Cardiac muscle cell (in vitro differentiated cells and primary cell): ENCODE measurements at regions not wholly inside any gene's neighbourhood (a gene's known extent, or its start where the extent isn't known, plus 50 kb on each side); places are given as distances from the start of the nearest gene placed in this dataset.

Source experiments
- DNase-seq, 2 donors: peaks; one replicate each; pipeline versions ENCODE4 v3.0.0 to v3.0.0-alpha.2; 2010 to 2017; ENCODE audit warnings: low read depth in 1 of 2, low spot score in 1 of 2
- H3K27ac ChIP-seq: fragments of 200-600 bp; sonication (generic); 2 replicates; pipeline ENCODE4 v1.5.1; 2016
- H3K27me3 ChIP-seq: fragments of 200-600 bp; sonication (generic); 2 replicates; pipeline ENCODE4 v1.6.0; 2016; ENCODE audit warnings: control low read depth
- H3K36me3 ChIP-seq: fragments of 200-600 bp; sonication (generic); 2 replicates; pipeline ENCODE4 v1.5.1; 2016; ENCODE audit warnings: control low read depth
- H3K4me1 ChIP-seq: fragments of 200-600 bp; sonication (generic); 2 replicates; pipeline ENCODE4 v1.8.1; 2017; ENCODE audit warnings: low read depth, mild to moderate bottlenecking, mixed run types
- H3K4me3 ChIP-seq: fragments of 200-600 bp; sonication (generic); 2 replicates; pipeline ENCODE4 v1.5.1; 2016; ENCODE audit warnings: mild to moderate bottlenecking
- H3K9me3 ChIP-seq: fragments of 200-600 bp; sonication (generic); 2 replicates; pipeline ENCODE4 v1.5.1; 2017; ENCODE audit warnings: low read depth, mild to moderate bottlenecking, control low read depth
- CTCF ChIP-seq: IDR thresholded peaks from 2 replicates; pipeline ENCODE4 v1.5.1; 2012; ENCODE audit warnings: low read depth, mild to moderate bottlenecking, low read length

DNA sequence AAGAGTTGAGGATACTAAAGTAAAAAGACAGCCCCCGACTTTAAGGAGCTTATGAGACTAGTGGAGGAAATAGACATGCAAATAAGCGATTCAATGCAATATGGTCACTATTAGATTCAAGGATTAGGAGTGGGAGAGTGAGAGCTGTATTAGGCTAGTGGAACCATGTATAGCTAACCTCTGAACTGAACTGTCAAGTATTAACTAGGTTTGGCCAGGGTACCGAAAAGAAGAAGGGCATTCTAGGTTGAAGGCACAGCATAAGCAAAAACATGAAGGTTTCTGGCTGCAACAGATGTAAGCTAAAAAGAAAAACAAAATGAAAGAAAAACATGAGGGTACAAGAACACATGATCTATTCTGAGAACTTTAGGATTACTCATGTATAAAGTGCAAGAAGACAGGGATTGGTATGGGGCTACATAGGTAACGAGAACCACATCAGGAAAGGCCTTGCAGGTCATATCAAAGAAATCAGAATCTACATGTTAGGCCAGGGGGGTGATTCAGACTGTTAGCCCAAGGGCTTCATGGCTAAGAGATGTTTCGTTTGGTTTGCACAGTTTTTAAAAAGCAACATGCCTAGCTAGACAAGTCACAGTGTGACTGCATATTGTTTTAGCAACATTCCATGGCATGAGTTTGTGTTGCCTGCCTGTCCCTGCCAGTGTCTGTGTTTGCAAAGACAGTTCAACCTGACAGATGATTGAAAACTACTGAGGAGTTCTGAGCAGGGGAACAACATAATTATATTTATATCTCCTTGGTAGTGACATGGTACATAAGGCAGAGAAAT lies 54.4 kb upstream of the HAO2 start:
- H3K27me3 ChIP-seq, result no peaks in the 10 kb centered on the region
- H3K4me3 ChIP-seq, result no peak overlapping the region
- no peak overlapping the region for H3K27ac ChIP-seq
- no peaks in the 10 kb centered on the region for H3K36me3 ChIP-seq
- DNase-seq, result no peak
- no peaks in the 10 kb centered on the region for H3K4me1 ChIP-seq
- TF ChIP-seq CTCF, result no peak
- H3K9me3 ChIP-seq, result no peaks in the 10 kb centered on the region

GRCh38 chr1:119316870-119317416 lies 51.6 kb upstream of the HAO2 start:
- DNase-seq, result no peak

DNA sequence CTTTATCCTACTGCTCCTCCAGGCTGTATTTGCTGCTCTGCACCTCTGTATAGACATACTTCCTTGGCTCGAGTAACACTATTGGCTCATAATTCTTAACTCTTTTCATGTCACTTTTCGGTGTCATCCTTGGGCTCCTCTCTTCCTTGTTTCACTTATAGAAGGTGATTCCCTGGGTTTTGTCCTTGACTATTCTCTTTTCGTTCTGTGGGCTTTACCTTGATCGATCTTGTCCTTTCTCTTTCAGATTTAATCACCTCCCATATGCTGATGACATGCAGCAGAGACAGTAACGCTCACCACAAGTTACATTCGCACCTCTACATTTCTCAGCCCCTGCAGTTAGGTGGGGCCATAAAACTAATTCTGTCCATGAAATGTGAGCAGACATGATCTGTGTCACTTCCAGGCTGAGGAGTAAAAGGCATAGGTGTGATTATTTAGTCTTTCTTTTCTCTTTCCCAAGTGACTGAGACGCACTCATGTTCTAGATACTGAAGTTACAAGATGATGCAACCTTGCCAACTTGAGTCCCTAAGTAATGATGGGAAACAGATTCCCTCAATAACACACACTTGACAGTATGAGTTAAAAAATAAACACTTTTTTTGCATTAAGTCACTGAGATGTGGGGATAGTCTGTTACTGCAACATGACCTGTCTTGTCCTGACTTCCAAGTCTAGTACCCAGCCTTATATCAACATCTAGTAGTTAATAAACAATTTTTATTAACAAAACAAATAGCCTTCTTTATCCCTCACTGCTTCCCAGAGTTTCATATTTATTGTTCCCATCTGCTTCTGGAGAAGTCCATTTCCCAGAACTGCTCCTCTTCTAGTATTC lies 49.9 kb upstream of the HAO2 start:
- no peaks in the 10 kb centered on the region for H3K4me1 ChIP-seq
- H3K27ac ChIP-seq, result no peak overlapping the region
- no peak for DNase-seq
- H3K4me3 ChIP-seq, result no peak overlapping the region
- TF ChIP-seq CTCF, result no peak
- no peaks in the 10 kb centered on the region for H3K27me3 ChIP-seq
- H3K9me3 ChIP-seq, result no peaks in the 10 kb centered on the region
- H3K36me3 ChIP-seq, result no peaks in the 10 kb centered on the region

More at GRCh38 chr1:119316870-119317416, 51.6 kb upstream of the HAO2 start:
- Histone ChIP-seq H3K4me1 (no peaks in the 10 kb centered on the region), H3K4me3 (no peak overlapping the region), H3K9me3 (no peaks in the 10 kb centered on the region), H3K27ac (no peak overlapping the region), H3K36me3 (no peaks in the 10 kb centered on the region), H3K27me3 (no peaks in the 10 kb centered on the region)
- no peak for TF ChIP-seq CTCF
